ENCODE measurements at regions not wholly inside any gene's neighbourhood (a gene's known extent, or its start where the extent isn't known, plus 50 kb on each side); places are given as distances from the start of the nearest gene placed in this dataset.

DNA sequence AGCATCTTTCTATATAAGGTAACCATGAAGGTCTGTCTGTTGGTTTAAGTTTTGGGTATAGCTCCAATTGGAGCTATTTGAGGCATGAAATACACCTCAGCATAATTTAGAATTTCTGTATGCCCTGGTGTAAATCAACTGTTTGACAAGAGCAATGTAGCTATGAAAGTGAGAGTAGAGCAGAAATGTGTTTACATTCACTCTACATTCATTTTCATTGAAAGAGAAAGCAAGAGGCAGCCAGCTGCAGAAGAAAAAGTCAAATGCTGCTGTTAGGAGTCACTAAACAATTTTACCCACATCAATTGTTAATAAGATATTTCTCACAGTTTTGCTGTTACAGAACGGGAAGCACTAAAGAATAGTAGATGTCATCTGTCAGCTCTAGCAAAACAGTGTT, 252.5 kb downstream of the SLC6A15 start:
- Histone ChIP-seq H3K9me3 (no peaks in the 10 kb centered on the region), H3K36me3 (no peaks in the 10 kb centered on the region), H3K27me3 (ENCODE audit: low read depth) (no peaks in the 10 kb centered on the region), H3K4me1 (no peaks in the 10 kb centered on the region), H3K4me3 (no peak overlapping the region), H3K27ac (no peak overlapping the region)
- intact Hi-C loops (cut with DNase I) = no loop called here
- TF ChIP-seq, protein P1, sequence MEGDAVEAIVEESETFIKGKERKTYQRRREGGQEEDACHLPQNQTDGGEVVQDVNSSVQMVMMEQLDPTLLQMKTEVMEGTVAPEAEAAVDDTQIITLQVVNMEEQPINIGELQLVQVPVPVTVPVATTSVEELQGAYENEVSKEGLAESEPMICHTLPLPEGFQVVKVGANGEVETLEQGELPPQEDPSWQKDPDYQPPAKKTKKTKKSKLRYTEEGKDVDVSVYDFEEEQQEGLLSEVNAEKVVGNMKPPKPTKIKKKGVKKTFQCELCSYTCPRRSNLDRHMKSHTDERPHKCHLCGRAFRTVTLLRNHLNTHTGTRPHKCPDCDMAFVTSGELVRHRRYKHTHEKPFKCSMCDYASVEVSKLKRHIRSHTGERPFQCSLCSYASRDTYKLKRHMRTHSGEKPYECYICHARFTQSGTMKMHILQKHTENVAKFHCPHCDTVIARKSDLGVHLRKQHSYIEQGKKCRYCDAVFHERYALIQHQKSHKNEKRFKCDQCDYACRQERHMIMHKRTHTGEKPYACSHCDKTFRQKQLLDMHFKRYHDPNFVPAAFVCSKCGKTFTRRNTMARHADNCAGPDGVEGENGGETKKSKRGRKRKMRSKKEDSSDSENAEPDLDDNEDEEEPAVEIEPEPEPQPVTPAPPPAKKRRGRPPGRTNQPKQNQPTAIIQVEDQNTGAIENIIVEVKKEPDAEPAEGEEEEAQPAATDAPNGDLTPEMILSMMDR (IDR thresholded peaks at IDR 0.05) = no peak
- ATAC-seq (no peak), DNase-seq (no peak)

DNA sequence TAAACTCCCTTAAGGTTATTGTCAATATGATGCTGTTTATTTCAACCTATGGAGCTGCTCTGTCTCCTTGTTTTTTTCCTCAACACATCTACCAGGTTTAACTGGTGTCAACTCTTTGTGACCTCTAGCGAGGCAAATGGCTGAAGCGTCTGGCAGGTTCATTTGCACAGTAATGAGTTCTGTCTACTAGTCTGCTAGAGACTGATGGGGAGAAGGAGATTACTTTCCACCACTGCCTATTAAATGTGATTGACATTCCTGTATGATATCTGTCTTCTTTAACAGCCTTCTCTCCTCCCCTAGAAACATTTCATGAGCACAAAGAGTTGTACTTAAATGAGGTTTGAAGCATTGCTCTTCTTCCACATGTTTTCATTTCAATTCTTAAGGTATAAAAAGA, 253.7 kb downstream of the SLC6A15 start:
- intact Hi-C loops (cut with DNase I) = no loop called here
- H3K36me3 ChIP-seq = no peaks in the 10 kb centered on the region
- TF ChIP-seq, protein P1 (IDR thresholded peaks at IDR 0.05) = no peak

DNA sequence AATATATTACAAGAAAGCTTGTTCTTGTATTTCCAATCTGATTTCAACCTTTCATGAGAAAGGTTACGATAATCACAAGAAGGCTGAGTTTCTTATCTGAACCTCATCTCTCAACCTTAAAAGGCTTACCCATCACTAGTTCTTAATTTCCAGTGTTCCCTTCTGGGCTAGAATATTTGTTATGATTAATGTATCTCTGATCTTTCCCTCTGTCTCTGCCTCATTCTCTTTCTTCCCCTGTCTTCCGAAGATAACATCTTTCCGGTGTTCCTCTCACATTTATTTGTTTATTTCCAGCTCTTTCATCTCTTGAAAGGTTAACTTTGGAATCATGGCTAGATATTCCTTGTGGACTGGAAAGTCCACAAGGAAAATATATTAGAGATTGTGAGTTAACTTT, 255.9 kb downstream of the SLC6A15 start:
- ATAC-seq (no peak), DNase-seq (no peak)
- TF ChIP-seq, protein P1 (IDR thresholded peaks at IDR 0.05) = no peak
- no peaks in the 10 kb centered on the region for H3K36me3 ChIP-seq
- intact Hi-C loops (cut with DNase I) = no loop called here
- no peak overlapping the region for H3K4me3 ChIP-seq
- H3K27ac ChIP-seq = no peak overlapping the region
- H3K4me1 ChIP-seq = no peaks in the 10 kb centered on the region
- no peaks in the 10 kb centered on the region for H3K9me3 ChIP-seq
- no peaks in the 10 kb centered on the region for H3K27me3 ChIP-seq (ENCODE audit: low read depth)

More for the DNA sequence above, 253.7 kb downstream of the SLC6A15 start:
- no peaks in the 10 kb centered on the region for H3K9me3 ChIP-seq
- no peaks in the 10 kb centered on the region for H3K27me3 ChIP-seq (ENCODE audit: low read depth)
- DNase-seq (no peak), ATAC-seq (no peak)
- H3K27ac ChIP-seq = no peak overlapping the region
- no peaks in the 10 kb centered on the region for H3K4me1 ChIP-seq
- no peak overlapping the region for H3K4me3 ChIP-seq

DNA sequence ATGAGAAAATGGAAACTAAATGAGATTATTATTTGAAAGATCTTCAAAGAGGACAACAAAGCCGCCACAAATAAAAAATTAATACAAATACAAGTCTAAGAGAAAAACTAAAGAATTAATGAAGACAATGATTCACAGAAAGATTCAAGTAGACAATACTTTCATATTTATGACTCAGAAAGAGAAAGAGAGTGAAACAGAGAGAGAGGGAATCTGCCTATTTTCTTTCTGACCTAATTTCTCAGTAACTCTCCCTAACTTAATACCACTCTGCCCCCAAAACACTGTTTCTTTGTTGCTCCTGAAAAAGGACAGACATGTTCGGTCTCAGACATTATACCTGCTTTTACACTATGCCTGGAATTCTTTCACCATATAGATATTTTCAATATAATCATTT, 259.1 kb downstream of the SLC6A15 start:
- Histone ChIP-seq H3K9me3 (no peaks in the 10 kb centered on the region), H3K27ac (no peak overlapping the region), H3K4me1 (no peaks in the 10 kb centered on the region), H3K4me3 (no peak overlapping the region), H3K27me3 (ENCODE audit: low read depth) (no peaks in the 10 kb centered on the region), H3K36me3 (no peaks in the 10 kb centered on the region)
- ATAC-seq (no peak), DNase-seq (no peak)
- intact Hi-C loops (cut with DNase I) = no loop called here
- TF ChIP-seq, protein P1 (IDR thresholded peaks at IDR 0.05) = no peak

DNA sequence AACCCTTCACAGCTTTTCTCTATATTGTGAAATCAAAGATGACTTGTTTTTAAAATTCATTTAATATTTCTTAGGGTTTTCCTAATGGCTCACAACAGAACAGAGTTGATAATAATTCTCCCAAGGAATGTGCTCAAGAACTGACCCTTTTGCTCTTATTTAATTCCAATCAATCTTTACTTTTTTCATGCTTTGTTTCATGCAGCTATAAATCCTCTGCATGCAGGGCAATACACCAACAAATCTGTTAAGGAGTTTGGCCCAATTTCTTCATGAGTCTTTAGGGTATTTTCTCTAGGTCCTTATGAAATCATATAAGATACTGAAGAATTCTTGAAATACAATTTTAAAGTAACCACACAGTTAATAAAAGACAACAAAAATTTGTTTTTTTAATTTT, 264.2 kb downstream of the SLC6A15 start:
- ATAC-seq = no peak

More for the DNA sequence above, 264.2 kb downstream of the SLC6A15 start:
- Histone ChIP-seq H3K4me3 (no peak overlapping the region), H3K27me3 (ENCODE audit: low read depth) (no peaks in the 10 kb centered on the region), H3K27ac (no peak overlapping the region), H3K4me1 (no peaks in the 10 kb centered on the region), H3K9me3 (no peaks in the 10 kb centered on the region), H3K36me3 (no peaks in the 10 kb centered on the region)
- intact Hi-C loops (cut with DNase I) = no loop called here
- no peak for DNase-seq
- TF ChIP-seq, protein P1 (IDR thresholded peaks at IDR 0.05) = no peak

Data from lower lobe of right lung (tissue), 2 donors.